ELF-1 (cell line): ENCODE measurements at regions not wholly inside any gene's neighbourhood (a gene's known extent, or its start where the extent isn't known, plus 50 kb on each side); places are given as distances from the start of the nearest gene placed in this dataset.
"Not testable (repeated sequence)": the region's sequence is repeated elsewhere in the genome, so short reads cannot be mapped to it uniquely, and the experiment has no call there.

Source experiments
- DNase-seq: peaks from one replicate; pipeline ENCODE4 v3.0.0-alpha.2; 2016; ENCODE audit warnings: low read depth, low spot score

DNA sequence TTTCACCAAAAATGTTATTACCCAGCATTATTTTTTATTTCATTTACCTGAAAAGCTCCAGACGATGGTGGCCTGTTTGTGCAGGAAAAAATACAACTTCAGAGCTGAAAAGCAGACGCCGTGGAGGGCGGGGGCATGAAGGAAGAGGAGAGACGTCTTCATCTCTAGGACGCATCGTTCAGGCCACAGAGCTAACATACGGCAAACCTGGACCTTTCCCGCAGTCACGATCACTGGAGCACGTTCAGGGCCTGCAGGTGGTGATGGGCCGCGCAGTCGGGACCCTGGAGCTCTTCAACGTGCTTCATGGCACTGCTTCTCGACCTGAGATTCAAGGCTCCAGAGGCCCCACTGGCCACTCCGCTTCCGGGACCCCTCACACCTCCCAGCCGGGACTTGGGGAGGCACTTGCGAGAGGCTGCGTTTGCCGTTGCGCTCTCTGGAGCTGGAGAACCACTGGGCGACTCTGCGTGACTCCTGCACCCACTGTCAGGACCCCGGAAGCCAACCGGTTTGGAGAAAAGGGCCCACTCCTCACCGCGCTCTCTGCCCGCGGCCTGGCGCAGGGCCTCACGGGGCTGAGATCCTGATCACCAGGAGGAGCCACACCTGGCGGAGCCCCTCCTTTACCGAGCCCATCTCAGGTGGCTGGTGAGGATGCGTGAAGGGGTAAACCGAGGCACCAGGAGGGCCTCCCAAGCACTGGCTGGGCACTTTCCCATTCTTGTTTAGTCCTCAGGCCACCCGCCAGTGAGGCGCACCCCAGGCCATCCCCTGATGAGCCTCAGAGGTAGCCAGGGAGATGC, 164.4 kb upstream of the AFDN start:
- DNase-seq: no peak

DNA sequence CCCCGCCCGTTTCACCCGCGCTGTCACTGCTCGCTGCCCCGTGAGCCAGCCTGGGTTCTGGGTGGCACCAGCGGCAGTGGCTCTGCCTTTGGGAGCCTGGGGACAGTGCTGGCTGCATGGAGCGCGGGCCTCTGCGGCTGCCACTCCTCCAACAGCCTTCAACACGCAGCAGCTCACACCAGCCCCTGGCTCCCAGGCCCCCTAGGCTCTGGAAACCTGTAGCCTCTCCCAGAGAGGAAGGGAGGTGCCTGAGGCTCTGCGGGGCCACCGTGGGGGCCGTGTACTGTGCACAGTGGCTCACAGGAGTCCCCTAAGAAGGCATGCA, 163.9 kb upstream of the AFDN start:
- no peak for DNase-seq

DNA sequence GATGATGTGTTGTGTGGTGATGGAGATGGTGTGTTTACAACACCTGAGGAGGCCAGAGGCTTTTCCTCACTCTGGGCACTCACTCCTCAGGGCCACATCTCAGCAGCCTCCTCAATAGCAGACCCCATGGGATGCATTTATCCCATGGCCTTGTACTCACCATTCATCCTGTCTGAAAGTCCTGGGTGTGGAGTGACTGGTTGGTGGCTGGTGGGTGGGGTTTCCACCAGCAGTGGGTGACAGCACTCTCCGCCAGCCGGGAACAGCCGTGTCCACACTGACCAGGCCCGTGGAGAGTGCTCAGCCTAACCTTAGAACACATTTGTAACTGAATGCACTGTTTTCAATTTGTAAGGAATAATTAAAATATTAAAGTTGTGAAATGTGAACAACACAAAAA, 163.4 kb upstream of the AFDN start:
- DNase-seq: no peak

DNA sequence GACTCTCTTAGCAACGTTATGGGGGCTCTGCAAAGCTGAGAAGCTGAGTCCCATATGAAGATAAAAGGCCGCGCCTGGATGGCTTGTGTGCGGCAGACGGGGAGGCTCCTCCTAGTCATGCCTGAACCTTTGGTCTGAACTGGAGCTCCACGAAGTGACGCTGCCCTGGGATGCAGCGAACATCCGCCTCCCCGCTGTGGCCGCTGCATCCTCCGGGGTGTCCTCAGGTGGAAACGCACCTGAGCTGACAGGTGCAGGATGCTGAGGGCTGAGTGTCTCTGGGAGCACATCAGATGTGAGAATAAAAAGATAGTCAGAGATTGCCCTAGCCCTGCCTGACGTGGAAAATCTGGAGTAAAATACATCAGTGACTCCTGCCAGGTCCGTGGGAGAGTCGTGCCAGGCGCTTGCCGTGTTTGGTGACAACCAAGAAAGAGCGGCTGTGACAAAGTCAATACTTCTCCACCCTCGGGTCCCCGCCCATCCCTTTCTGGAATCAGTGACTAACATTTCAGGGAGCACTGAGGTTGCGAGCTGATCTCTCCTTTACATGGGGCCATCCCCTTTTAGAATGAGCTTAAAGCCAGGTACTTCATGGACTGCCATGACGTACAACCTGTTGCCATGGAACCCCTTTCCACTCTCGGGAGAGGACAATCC, 162.8 kb upstream of the AFDN start:
- no peak for DNase-seq

DNA sequence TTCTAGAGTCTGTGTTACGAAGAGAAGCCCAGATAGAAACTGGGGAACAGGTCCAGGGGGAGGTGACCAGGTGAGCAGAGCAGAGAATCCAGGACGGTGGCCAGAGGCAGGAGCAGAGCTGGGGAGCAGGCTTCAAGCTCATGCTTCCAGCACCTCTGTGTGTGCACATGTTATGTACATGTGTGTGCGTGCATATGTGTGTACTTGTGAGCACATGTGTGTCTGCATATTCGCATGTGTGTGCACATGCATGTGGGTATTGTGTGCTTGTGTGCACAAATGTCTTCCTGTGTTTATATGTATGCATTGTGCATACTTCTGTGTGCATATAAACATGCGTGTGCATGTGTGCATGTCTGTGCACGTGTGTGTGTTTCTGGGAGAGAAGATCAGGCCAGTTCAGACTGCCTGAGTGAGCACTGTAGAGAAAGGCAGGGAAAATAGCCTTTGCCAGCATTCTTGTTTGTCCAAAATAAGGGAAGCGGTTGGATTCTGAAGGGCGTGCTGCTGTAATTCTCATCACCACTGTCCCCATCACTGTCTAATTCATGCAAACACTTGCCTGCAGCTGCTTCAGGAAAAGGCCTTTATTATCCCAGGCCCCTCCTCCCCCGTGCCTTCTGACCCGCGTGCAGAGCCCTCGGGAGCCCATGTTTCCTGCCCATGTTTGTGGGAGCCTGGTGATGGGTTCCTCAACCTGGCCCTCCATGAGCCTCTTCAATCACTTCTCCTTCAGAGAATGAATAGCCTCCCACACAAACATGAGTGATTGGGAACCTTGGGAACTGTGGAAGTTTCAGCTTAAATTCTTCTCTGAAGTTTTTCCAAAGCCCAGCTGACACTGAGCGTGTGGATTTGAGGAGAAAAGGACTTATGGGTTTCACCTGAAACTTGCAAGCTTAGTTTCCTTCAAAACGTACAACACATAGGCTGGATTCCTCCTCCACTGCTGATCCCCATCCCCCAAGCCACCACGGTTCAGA, 161.7 kb upstream of the AFDN start:
- no peak for DNase-seq

DNA sequence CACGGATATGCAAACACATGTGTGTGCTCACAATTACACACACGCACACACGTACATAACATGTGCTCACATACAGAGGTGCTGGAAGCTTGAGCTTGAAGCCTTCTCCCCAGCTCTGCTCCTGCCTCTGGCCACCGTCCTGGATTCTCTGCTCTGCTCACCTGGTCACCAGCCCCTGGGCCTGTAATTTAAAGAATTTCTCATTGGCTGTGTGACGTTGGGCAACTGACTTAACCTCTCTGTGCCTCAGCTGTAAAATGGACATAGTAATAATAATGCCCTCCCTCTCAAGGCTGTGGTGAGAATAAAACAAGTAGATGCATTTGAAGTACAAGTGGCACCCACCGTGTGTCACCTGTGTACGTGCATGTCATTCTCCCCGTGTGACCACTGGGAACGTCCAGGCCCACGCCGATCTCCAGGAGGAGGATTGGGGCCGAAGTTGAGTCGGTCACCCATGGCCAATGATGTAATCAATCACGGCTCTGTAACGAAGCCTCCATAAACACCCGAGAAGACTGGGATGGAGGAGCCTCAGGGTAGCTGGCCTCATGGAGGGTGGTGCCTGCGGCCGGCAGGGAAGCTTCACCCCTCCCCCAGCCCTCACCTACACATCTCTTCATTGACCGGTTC, 160.9 kb upstream of the AFDN start:
- peak; percentile 56 for DNase-seq

DNA sequence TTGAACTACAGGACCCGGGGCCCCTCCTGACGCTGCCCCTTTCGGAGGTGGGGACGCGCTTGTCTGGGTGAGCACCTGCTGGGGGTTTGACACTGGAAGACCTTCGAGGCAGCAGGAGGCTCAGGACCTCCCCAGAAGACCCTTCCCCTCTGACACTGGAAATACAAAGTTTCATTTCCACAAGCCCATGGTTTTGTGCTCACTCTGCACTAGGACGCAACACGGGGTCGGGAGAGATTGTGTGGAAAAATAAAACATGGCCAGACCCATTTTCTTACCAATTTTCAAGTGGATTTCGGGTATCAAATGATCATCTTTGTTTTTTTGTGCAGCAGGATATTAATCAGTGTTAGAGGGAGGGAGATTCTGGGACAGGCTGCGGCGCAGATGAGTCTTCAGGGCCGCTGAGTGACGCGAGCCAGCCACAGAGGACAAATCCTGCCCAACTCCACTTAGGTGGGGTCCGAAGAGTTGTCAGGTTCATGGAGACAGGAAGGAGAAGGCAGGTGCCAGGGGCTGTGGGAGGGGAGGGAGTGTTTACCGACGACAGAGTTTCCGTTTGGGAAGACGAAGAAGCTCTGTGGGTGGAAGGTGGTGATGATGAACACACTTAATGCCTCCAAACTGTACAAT, 160.0 kb upstream of the AFDN start:
- no peak for DNase-seq

DNA sequence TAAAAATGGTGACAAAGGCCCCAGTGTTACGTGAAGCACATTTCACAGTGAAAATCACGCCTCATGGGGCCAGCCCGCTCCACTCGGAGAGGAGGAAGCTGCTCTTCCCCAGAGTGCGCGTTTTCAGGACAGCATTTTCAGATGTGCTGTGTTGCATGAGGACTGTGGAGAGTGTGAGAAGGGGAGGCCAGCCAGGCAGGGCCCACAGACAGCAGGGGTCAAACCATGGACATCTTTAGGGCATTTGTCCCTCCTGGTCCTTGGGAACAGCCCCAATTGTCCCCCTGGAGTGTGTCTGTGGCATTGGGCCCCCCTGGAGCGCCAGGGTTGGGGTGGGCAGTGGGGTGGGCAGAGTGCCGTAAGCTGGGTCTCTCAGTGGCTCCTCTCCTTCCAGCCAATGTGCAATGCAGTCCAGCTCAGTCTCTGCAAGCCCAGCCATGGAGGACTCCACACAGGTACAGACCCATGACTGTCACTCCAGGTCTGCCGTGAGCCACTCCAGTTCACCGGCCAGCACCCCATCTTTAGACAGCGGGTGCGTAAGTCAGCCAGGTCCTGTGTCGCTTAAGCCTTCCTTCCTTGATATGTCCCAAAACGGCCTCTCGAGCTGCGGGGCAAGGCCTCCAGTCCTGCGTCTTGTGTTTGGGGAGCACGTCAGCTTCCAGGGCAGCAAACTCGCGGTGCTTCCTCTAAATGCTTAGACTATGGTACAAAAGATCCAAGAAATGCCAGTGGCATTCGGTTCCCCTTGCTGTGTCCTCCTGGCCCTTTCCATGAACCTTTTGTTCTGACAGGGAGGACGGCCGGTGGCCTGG, 159.3 kb upstream of the AFDN start:
- DNase-seq: no peak

DNA sequence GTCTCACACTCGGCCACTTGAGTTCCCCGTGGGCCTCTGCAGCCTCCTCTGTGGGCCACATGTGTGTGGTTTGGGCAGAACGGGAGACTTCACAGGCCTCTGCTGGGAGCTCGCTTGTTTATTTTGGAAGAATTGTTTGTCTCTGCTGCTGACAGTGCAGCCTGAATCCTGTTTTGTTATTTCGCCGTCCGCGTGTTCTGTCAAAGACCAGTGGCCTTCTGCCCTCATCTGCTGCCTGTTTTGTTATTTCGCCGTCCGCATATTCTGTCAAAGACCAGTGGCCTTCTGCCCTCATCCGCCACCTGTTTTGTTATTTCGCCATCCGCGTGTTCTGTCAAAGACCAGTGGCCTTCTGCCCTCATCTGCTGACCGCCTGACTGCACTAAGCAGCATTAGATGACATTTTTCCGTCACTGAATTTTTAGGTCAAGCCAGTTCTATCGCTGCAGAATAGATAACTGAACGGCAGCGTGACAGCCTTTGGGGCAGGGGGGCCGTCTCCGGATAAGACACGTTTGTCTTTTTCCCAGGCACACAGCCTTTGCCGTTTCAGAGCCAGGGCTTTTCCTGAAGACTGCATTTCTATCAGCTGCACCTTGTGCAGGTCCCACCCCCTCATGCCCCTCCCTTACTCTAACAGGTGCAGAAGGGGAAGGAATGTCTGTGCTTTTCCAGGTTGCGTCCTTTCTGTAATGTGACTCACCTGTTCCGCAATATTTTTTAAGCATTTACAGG, 158.5 kb upstream of the AFDN start:
- no peak for DNase-seq

DNA sequence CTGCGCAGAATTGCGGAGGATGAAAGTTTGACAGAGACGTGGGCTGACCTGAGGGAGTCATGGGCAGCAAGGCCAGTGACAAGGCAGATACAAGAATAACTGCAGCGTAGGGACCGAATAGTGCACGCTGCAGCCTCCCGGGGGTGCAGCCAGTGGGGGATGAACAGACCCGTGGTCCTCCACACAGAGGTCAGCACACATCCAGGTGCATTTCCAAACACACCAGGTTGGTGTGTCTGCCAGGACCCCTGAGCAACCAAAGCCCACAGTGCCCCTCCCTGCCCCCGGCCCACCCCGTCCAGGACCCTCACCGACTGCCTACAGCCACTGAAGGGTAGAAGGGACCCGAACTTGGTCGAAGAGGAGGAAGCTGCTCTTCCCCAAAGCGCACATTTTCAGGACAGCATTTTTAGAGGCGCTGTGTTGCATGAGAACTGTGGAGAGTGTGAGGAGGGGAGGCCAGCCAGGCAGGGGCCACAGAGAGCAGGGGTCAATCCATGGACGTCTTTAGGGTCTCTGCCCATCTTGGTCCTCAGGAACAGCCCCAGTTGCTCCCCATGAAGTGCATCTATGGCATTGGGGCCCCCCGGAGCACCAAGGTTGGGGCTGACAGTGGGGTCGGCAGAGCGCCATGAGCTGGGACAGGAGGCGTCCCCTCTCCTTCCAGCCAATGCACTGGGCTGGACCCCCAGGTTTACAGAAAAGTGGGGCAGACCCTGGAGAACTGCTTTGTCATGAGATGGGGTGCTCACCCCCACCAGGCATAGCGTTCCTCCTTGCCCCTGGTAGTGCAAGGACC, 157.8 kb upstream of the AFDN start:
- DNase-seq: no peak

DNA sequence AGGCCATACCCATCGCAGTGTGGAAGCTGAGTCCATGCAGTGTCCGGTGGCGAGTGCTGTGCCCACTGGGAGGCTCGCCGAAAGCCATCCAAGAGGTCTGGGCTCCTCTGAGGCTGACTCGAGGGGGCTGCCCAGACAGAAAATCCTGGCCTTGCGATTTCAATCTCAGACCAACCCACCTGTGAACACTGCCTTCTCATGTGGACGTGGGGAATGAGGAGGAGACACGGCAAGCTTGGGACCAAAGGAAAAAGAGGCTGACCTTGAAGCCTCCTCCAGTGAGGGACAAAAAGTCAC, 157.2 kb upstream of the AFDN start:
- DNase-seq: no peak

DNA sequence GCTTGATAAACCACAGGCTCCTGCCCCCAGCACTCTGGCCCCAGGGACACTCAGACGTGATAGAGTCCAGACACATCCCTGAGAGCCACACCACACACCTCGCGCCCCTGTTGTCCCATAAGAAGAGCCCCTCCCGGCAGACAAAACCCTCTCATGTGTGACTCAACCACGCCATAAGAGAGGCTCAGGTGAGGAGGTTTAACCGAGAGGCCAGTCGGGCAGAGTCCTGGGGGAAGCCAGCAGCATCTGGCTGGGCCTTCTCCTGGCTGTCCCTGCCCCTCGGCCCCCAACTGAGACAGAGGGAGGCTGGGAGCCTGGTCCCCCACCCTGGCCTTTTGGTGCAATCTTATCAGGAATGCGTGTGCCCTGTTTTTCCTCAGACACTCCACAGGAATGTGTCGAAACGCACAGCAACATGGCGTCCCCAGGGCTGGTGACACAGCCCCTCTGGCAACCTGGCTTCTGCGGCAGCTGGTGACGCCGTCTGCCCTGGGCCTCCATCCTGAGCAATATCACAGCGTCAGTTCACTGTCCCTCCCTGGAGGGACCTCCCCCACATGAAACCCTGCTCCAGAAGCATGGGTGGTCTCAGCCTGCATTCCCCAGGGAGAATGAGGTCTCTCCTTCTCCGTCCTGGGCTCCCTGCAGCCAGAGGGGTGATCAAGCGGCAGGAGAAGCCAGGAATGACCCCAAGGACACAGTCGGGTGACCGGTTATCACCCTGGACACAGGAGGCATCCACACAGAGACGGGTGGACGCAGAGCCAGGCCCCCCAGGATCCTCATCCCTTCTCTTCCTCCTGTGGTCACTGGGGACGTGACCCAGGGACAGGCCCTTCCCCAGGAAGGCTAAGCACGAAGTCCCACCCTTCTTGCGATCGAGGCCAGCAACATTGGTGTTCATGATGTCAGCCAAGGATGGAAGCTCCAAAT, 156.6 kb upstream of the AFDN start:
- peak; percentile 89 for DNase-seq

DNA sequence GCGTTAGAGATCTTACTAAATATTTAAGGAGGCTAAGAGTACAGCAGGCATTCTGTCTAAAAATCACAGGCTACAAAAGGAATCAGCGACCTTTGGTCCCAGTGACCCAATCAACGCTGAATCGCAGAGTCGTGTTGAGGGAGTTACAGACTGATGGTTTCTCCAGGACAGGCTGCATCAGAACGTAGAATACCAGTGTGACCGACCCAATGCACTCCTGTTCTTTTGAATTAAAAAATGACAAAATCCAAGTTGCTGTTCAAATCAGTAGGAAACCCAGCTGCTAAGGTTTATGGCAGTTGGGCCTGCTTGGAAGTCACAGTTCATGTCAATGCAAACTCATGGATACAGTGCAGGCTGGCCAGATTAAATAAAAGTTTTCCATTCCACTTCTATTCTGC, 155.8 kb upstream of the AFDN start:
- DNase-seq: no peak

DNA sequence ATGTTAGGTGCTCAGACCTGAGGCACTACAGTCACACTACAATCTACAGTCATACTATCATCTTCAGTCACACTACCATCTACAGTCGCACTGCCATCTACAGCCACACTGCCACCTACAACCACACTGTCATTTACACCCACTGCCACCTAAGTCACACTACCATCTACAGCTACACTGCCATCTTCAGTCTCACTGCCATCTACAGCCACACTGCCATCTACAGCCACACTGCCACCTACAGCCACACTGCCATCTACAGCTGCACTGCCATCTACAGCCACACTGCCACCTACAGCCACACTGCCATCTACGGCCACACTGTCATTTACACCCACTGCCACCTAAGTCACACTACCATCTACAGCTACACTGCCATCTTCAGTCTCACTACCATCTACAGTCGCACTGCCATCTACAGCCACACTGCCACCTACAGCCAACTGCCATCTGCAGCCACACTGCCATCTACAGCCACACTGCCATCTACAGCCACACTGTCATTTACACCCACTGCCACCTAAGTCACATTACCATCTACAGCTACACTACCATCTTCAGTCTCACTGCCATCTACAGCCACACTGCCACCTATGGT, 155.2 kb upstream of the AFDN start:
- not testable (repeated sequence) for DNase-seq

DNA sequence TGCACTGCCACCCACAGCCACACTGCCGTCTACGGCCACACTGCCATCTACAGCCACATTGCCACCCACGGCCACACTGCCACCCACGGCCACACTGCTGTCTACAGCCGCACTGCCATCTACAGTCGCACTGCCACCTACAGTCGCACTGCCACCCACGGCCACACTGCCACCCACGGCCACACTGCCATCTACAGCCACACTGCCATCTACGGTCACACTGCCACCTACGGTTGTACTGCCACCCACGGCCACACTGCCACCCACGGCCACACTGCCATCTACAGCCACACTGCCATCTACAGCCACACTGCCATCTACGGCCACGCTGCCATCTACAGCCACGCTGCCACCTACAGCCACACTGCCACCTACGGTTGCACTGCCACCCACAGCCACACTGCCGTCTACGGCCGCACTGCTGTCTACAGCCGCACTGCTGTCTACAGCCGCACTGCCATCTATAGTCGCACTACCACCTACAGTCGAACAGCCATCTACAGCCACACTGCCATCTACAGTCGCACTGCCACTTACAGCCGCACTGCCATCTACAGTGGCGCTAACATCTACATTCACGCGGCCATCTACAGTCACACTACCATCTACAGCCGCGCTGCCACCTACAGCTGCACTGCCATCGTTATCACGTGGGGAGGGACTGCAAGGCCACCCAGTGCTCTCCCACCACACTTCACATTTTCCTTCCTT, 154.6 kb upstream of the AFDN start:
- no peak for DNase-seq

DNA sequence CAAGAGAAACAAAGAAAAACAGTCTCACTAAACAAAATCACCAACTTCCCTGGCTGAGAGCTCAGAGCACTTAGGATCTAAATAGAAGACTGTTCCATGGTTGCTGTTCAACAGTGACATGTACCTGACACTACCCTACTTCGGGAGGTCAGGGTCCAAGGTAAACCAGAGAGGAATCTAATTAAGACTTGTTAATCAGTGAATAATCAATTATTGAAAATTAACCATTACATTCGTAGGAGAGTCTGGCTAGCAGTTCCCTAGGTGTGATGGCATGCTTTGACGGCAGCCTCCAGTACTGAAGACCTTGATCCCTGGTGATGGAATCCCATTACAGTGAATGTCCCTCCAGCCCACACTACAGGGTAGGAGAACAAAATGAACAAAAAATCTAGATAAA, 154.0 kb upstream of the AFDN start:
- DNase-seq: no peak

DNA sequence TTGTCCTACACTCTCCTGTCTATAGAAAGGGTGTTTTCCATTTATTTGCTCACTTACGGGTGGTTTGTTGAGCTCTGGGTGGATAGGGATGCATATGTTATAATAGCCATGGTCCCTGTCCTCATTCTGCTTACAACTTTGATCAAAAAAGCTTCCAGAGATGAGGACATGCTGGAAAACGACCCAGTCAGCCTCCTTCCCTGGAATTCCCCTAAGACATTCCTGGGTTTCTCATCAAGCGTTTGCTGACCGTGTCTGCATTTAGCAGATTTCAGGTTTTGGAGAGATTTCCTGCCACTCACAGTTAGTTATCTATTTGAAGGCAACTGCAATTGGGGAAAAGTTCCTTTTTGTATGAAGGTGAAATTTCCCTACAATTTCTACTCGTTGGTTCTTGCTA, 152.8 kb upstream of the AFDN start:
- no peak for DNase-seq
